Activated T-cell treated with anti-CD3 and anti-CD28 coated beads, Interleukin-2, amount 50 U/mL, for 4 hours (primary cell): ENCODE measurements at regions not wholly inside any gene's neighbourhood (a gene's known extent, or its start where the extent isn't known, plus 50 kb on each side); places are given as distances from the start of the nearest gene placed in this dataset.

ENCODE experiments used
- ATAC-seq, 2 donors: fragments of 200-7000 bp; cut with Tn5 transposase; one replicate each; pipeline ENCODE4 v1.10.0; 2021
- DNase-seq: peaks from one replicate; pipeline ENCODE4 v3.0.0-alpha.2; 2020
- H3K27me3 Mint-ChIP-seq: one replicate; pipeline ENCODE4 v1.8.0; 2021; ENCODE audit warnings: low read depth, mixed read lengths
- H3K36me3 Mint-ChIP-seq: one replicate; pipeline ENCODE4 v1.8.0; 2022; ENCODE audit warnings: mixed read lengths; ENCODE audit not compliant: insufficient read depth
- H3K4me1 Mint-ChIP-seq: one replicate; pipeline ENCODE4 v1.8.0; 2021; ENCODE audit warnings: low read depth, mixed read lengths
- H3K4me3 Mint-ChIP-seq: one replicate; pipeline ENCODE4 v1.8.0; 2021; ENCODE audit warnings: mild to moderate bottlenecking, moderate library complexity, mixed read lengths
- H3K9me3 Mint-ChIP-seq: one replicate; pipeline ENCODE4 v1.8.0; 2021; ENCODE audit warnings: mixed read lengths

DNA sequence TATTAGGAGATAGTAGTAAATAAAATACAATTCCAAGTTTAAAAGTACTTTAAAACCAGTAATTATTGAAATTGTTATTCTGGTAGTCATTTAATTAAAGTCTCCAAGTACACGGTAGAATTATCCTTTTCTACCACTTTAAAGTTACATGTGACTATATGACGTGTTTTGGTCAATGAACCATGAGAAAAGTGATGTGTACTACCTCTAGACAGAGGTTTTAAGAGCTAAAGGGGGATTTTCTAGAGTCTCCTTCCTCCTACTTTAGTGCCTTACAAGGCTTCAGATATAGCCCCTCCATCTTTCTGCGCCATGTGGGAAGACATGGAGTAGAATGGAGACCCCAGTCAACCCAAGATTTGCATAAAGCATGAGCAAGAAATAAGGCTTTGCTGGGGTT, 2296.6 kb upstream of the AGA start:
- no peaks in the 10 kb centered on the region for H3K27me3 Mint-ChIP-seq

DNA sequence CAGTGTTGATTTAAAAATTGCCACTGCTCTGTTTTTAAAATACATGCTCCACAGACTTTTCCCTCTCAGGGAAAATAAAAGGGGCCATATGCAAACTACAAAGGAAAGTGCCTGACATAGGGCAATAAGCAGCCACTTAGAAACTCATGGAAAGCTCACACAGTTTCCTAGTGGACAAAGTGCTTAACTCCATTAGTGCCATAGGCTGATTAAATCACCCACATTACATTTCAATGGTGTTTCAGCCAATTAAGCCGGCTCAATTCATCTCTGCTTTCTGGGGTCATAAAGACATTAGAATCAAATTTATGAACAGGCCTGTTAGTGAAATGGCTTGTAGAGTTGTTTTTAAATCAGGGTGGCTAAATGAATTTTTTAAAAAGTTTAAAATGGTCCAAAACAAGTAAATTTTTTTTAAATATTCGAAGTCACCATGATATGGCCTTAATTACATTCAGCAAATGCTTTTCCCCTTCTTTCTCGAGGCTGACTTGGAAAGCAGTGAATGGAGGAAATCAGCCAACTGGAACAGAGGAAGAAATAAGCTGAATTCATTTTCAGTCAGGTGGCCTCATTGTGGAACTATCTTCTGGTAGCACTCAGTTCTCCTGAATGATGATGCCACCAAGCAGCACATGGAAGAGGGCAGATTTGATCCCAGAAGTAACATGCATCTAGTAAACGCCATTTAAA, 2305.1 kb upstream of the AGA start:
- no peaks in the 10 kb centered on the region for H3K27me3 Mint-ChIP-seq
- no peak for DNase-seq
- H3K4me3 Mint-ChIP-seq: no peak overlapping the region
- no peak for ATAC-seq
- no peaks in the 10 kb centered on the region for H3K36me3 Mint-ChIP-seq
- H3K4me1 Mint-ChIP-seq: no peaks in the 10 kb centered on the region
- peaks cover 9% of the 10 kb centered on the region for H3K9me3 Mint-ChIP-seq

More for the DNA sequence above, 2296.6 kb upstream of the AGA start:
- Mint-ChIP-seq H3K4me1 (no peaks in the 10 kb centered on the region), H3K9me3 (peaks cover 10% of the 10 kb centered on the region), H3K4me3 (no peak overlapping the region), H3K36me3 (no peaks in the 10 kb centered on the region)
- DNase-seq (no peak), ATAC-seq (no peak)

DNA sequence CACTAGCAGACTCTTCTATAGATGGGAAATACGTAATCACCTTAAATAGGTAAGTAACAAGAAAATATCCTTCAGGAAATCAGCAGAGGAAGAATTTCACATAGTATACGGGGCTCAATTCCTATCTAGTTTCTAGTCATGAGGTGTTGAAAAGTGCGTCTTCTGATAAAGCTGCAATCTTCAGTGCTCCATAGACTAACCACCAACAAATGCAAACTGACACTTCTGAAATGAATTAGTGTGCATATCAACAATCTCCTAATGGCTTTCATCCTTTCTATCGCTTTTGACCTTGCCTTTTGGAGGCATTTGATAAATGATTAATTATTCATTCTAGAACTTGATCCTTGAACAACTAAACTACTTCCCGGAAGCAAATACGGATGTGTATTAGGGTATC, 2306.6 kb upstream of the AGA start:
- Mint-ChIP-seq H3K4me1 (no peaks in the 10 kb centered on the region), H3K36me3 (no peaks in the 10 kb centered on the region)

DNA sequence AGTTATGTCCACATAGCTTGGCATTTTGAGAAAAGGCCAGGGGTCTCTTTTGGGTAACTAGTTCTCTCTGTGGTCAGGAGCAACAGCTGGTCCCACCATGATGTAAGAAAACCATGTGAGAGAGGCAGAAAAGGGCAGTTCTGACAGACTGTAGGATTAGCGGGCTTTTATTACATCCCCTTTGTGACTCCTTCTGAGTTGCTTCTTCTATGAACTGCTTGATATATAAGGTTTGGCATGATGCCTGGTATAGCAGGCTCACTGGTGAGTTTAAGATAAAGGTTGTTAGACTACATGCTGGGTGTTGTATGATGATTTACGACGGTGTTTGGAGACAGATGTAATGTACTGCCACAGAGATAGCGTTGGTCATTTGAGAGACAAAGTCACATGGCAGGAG, 2308.1 kb upstream of the AGA start:
- no peak for DNase-seq
- ATAC-seq: no peak
- H3K36me3 Mint-ChIP-seq: no peaks in the 10 kb centered on the region
- no peaks in the 10 kb centered on the region for H3K27me3 Mint-ChIP-seq
- no peak overlapping the region for H3K4me3 Mint-ChIP-seq
- peaks cover 9% of the 10 kb centered on the region for H3K9me3 Mint-ChIP-seq
- no peaks in the 10 kb centered on the region for H3K4me1 Mint-ChIP-seq

More for the DNA sequence above, 2306.6 kb upstream of the AGA start:
- DNase-seq (no peak), ATAC-seq (no peak)
- H3K27me3 Mint-ChIP-seq: no peaks in the 10 kb centered on the region
- peaks cover 9% of the 10 kb centered on the region for H3K9me3 Mint-ChIP-seq
- H3K4me3 Mint-ChIP-seq: no peak overlapping the region

DNA sequence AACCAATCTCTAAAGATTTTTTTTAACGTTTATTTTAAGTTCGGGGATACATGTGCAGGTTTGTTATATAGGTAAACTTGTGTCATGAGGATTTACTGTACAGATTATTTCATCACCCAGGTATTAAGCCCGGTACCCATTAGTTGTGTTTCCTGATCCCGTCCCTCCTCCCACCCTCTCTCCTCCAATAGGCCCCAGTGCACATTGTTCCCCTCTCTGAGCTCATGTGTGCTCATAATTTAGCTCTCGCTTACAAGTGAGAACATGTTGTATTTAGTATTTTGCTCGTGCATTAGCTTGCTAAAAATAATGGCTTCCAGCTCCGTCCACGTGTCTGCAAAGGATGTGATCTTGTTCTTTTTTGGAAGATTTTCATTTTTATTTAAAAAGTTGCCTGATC, 2309.4 kb upstream of the AGA start:
- peaks cover 9% of the 10 kb centered on the region for H3K9me3 Mint-ChIP-seq
- no peak overlapping the region for H3K4me3 Mint-ChIP-seq
- H3K36me3 Mint-ChIP-seq: no peaks in the 10 kb centered on the region
- no peaks in the 10 kb centered on the region for H3K27me3 Mint-ChIP-seq
- ATAC-seq (no peak), DNase-seq (no peak)
- no peaks in the 10 kb centered on the region for H3K4me1 Mint-ChIP-seq

DNA sequence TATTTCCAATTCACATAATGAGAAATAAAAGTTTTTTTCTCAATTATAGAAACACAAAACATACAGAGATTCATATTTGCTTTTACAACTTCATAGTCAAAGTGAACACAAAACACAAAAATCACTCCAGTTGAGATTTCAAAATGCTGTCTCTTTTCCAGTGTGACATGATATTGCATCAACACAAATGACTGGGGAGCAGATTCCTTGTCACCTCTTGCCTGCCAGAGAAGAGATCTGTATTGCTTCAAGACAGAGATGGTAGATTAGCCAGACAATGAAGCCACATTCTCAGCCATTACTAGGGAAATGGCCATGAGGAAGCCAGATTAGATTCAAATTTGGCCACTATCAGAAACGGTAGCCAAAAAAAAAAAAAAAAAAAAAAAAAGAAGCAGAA, 2313.1 kb upstream of the AGA start:
- no peak overlapping the region for H3K4me3 Mint-ChIP-seq
- H3K36me3 Mint-ChIP-seq: no peaks in the 10 kb centered on the region
- H3K4me1 Mint-ChIP-seq: no peaks in the 10 kb centered on the region
- no peaks in the 10 kb centered on the region for H3K27me3 Mint-ChIP-seq
- H3K9me3 Mint-ChIP-seq: peaks cover 3% of the 10 kb centered on the region
- ATAC-seq (no peak), DNase-seq (no peak)

DNA sequence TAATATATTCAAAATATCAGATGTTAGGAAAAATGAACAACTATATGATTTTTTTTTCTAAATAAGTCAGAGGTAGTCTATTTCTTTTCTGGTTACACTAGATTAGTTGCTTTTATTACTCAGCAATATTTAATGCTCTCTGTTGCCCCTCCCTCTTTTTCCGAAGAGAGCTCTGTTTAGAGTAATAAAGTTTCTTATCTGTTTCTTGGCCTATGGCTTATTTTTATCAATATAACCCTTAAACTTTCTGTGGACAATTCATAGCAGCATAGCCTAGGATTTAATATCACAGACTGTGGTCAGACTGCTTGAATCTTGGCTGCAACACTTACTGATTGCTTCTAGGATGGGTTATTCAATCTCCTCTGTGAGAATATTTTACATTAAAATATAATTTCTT, 2315.4 kb upstream of the AGA start:
- ATAC-seq: no peak
- Mint-ChIP-seq H3K4me3 (no peak overlapping the region), H3K4me1 (no peaks in the 10 kb centered on the region), H3K9me3 (peaks cover 2% of the 10 kb centered on the region), H3K36me3 (no peaks in the 10 kb centered on the region), H3K27me3 (no peaks in the 10 kb centered on the region)
- DNase-seq: no peak

DNA sequence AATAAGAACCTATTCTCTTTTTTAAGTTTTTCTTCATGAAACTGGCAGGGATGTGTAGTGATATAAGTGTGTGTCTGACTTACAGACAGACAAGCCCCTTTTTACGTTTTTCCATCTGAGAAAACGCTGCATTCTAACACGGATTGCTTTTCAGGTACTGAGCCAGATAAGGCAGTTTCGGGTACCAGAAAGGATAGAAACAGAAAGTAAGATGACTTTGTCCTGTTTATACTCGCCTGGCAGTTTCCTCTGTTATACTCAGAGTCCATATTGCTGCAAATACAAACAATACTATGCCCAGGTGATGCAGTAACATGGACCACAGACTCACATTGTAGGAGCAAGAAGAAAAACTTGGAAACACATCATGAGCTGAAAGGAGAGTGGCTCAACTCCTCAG, 2320.6 kb upstream of the AGA start:
- DNase-seq: no peak
- Mint-ChIP-seq H3K27me3 (no peaks in the 10 kb centered on the region), H3K36me3 (no peaks in the 10 kb centered on the region), H3K9me3 (peaks cover 12% of the 10 kb centered on the region), H3K4me1 (no peaks in the 10 kb centered on the region), H3K4me3 (no peak overlapping the region)
- ATAC-seq: no peak

DNA sequence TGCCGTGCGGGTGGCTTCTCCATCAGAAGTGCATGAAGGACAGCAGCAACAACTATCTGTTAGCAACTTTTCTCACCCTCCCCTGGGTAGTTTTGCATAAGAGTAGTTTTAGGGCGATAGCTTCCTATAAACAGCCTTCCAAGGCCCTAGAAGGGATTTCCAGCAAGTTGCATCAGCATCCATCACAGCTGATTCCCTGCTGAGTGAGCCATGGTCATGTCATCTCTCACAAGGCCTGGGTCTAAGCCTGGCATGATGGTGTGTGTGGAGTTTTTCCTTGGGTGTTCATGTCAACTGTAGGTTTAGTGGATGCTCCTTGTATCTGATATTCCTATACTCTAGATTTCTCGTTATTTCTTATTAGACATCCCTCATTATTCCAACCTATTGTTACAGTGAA, 2324.7 kb upstream of the AGA start:
- no peak overlapping the region for H3K4me3 Mint-ChIP-seq
- H3K36me3 Mint-ChIP-seq: no peaks in the 10 kb centered on the region
- DNase-seq (no peak), ATAC-seq (no peak)
- H3K4me1 Mint-ChIP-seq: no peaks in the 10 kb centered on the region
- no peaks in the 10 kb centered on the region for H3K27me3 Mint-ChIP-seq
- peaks cover 12% of the 10 kb centered on the region for H3K9me3 Mint-ChIP-seq

DNA sequence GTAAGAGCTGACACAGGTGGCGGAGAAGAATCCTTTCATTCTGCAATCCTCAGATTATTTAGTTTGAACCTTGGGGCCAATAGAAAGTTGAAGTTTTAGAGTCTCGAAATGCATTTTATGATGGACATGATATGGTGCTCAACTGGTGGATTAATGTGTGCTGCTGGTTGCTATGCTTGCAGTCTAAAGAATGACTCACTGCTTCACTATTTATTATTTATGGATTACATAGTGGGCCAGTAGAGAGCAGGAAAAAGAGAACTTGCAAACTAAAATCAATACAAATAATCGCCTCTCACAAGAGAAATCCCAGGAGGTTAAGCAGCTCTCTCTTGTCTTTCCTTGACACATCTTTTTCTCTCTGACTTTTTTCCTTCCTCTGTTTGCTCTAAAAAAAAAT, 2326.8 kb upstream of the AGA start:
- H3K9me3 Mint-ChIP-seq: peaks cover 5% of the 10 kb centered on the region
- no peaks in the 10 kb centered on the region for H3K27me3 Mint-ChIP-seq
- H3K36me3 Mint-ChIP-seq: no peaks in the 10 kb centered on the region
- H3K4me3 Mint-ChIP-seq: no peak overlapping the region
- DNase-seq (no peak), ATAC-seq (no peak)
- H3K4me1 Mint-ChIP-seq: no peaks in the 10 kb centered on the region

DNA sequence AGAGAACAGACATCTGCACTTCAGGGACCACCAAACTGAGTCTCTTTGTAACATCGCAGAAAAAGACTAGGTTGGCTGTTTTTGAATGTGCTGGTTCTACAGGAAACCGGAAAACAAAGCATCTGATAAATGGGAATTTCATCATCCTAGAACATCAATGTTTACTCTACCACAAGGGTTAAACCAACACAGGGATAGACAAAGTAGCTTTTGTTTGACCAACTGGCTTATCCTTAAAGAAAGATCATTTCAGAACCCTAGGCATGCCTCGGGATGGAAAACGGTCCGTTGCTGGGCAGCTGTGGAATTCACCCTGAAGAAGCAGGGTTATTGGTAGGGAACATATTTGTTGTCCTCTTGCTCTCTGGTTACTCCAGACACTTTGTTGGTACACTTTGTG, 2355.5 kb upstream of the AGA start:
- H3K27me3 Mint-ChIP-seq: no peaks in the 10 kb centered on the region
- no peaks in the 10 kb centered on the region for H3K4me1 Mint-ChIP-seq
- no peak overlapping the region for H3K4me3 Mint-ChIP-seq
- no peaks in the 10 kb centered on the region for H3K36me3 Mint-ChIP-seq
- ATAC-seq: no peak
- peaks cover 4% of the 10 kb centered on the region for H3K9me3 Mint-ChIP-seq
- no peak for DNase-seq

DNA sequence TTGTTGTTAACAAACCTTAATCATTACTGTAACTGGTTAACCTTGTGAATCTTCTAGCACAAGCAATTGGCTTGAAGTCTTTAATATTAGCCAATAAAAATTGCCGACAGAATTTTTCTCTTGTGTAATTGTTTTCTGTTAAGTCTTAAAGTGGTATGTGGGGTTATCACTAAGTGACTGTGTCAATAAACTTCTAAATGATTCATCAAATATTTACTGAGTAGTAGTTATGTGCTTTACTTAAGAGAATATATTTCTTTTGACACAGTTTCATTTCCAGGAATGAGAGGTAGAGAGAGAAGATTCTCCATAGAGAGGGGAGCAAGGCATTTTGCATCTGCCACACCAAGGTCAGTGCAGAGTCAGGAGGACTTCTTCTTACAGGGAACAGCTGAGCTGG, 2361.6 kb upstream of the AGA start:
- ATAC-seq (no peak), DNase-seq (no peak)
- H3K4me1 Mint-ChIP-seq: no peaks in the 10 kb centered on the region
- no peaks in the 10 kb centered on the region for H3K36me3 Mint-ChIP-seq
- no peaks in the 10 kb centered on the region for H3K27me3 Mint-ChIP-seq
- peaks cover 15% of the 10 kb centered on the region for H3K9me3 Mint-ChIP-seq
- no peak overlapping the region for H3K4me3 Mint-ChIP-seq

DNA sequence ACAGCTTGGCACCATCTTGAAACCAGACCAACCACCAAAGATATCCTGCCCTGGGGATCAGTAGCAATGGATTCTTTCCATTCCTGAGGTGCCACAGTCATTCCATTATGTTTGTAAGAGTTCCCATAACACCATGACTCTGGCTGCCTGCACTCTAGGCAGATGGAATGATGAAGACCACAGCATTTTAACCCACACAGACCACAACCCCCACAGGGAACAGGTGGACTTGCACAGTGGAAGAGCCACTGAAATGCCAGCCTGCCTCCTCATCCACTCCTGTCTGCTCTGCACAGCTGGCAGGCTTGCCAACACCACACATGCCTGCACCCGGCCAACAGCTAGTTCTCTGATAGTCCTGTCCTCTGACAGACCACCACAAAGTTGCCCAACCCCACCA, 2362.2 kb upstream of the AGA start:
- Mint-ChIP-seq H3K4me1 (no peaks in the 10 kb centered on the region), H3K27me3 (no peaks in the 10 kb centered on the region), H3K9me3 (peaks cover 21% of the 10 kb centered on the region), H3K36me3 (no peaks in the 10 kb centered on the region), H3K4me3 (no peak overlapping the region)
- no peak for DNase-seq
- no peak for ATAC-seq

DNA sequence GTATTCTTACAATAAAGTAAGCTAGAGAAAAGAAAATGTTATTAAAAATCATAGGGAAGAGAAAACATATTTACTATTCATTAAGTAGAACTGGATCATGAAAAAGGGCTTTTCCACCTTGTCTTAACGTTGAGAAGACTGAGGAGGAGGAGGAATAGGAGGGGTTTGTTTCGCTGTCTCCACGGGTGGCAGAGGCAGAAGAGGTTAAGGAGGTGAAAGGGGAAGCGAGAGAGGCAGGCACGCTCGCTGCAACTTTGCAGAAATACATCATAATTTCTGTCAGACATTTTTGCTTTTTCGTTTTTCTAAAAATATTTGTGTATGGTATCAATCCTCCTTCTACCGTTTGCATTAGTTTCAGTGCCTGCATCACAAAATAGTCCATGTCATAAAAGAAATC, 2375.1 kb upstream of the AGA start:
- Mint-ChIP-seq H3K27me3 (no peaks in the 10 kb centered on the region), H3K4me1 (no peaks in the 10 kb centered on the region), H3K4me3 (no peak overlapping the region), H3K9me3 (peaks cover 9% of the 10 kb centered on the region), H3K36me3 (no peaks in the 10 kb centered on the region)
- DNase-seq (no peak), ATAC-seq (no peak)

DNA sequence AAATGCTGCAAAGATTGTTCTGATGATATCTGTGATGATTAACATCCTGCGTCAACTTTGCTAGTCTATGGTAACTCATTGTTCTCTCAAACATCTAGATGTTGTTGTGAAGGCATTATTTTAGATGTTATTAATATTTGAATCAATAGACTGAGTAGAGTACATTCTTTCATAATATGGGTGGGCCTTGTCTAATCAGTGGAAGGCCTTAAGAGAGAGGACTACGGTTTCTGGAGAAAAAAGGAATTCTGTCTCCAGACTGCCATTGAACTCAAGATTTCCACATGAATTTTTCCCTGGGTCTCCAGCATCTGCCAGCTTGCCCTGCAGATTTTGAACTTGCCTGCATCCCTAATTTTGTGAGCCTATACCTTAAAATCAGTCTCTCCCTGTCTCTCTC, 2381.1 kb upstream of the AGA start:
- no peaks in the 10 kb centered on the region for H3K27me3 Mint-ChIP-seq
- no peak overlapping the region for H3K4me3 Mint-ChIP-seq
- H3K4me1 Mint-ChIP-seq: no peaks in the 10 kb centered on the region
- ATAC-seq (no peak), DNase-seq (no peak)
- H3K9me3 Mint-ChIP-seq: peaks cover 21% of the 10 kb centered on the region
- H3K36me3 Mint-ChIP-seq: no peaks in the 10 kb centered on the region

DNA sequence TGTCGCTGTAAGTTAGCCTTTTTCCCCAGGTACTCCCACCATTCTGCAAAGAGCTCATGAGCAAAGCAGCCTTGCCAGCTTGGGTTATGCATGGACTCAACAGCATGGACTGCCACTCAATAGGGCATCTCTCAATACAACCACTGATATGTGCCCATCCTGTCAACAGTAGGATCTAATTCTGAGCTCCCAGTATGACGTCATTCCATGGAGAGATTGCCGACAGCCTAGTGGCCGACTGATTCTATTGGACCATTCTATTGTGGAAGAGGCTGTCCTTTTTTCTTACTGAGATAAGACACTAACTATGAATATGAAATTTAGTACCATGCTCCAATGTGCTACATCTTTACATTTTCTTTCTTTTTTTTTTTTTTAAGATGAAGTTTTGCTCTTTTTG, 2389.0 kb upstream of the AGA start:
- ATAC-seq (no peak), DNase-seq (no peak)
- Mint-ChIP-seq H3K4me1 (no peaks in the 10 kb centered on the region), H3K36me3 (no peaks in the 10 kb centered on the region), H3K9me3 (peaks cover 9% of the 10 kb centered on the region), H3K27me3 (no peaks in the 10 kb centered on the region), H3K4me3 (no peak overlapping the region)
